ENCODE measurements at regions not wholly inside any gene's neighbourhood (a gene's known extent, or its start where the extent isn't known, plus 50 kb on each side); places are given as distances from the start of the nearest gene placed in this dataset.
"Not testable (repeated sequence)": the region's sequence is repeated elsewhere in the genome, so short reads cannot be mapped to it uniquely, and the experiment has no call there.

DNA sequence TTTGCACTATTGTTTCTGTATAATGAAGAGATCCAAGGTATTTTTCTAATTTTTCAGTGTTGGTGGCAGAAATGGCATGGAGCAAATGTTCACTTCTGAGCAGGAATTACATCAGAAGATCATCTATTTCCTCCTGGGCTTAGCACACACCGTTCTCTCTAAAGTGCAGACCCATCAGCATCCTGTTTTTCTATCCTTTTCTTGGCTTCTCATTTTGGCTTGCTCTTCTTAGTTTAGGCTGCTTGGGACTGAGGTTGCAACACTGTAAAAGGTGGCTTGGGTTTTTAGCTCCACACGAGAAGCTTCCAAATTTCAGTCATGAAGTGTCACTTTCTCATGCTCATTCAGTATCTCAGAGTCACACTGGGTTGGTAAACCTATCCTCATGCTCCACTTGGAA is 79.9 kb upstream of the SMIM30 start:
- 47% methylated on average over 2 of the region's 2 CpGs for WGBS, 2 donors
- no peaks in the 10 kb centered on the region for H3K27me3 ChIP-seq

DNA sequence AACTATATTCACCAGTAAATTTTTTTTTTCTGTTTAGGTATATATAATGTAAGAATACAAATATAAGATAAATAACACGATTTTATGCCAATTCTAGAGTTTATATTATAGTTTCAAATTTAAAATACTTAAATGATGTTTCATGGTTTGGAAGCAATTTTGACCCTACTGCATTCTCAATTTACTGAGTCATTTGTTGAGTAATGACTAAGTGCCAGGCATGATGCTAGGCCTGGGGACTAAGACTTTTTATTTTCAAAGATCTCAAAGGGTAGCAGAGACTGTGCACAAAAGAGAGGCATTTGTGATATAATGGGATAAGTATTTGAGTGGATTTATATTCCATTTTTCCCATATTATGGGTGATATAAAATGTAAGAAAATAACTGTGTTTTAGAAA is 78.9 kb upstream of the SMIM30 start:
- no peak for DNase-seq (ENCODE audit: low spot score in 2 of 2)
- Histone ChIP-seq H3K27ac (no peak overlapping the region), H3K4me1 (no peaks in the 10 kb centered on the region), H3K4me3 (no peak overlapping the region), H3K36me3 (no peaks in the 10 kb centered on the region), H3K9me3 (no peaks in the 10 kb centered on the region), H3K27me3 (no peaks in the 10 kb centered on the region)
- TF ChIP-seq POLR2A (IDR thresholded peaks at IDR 0.05) = no peak
- no peak for TF ChIP-seq EP300 (IDR thresholded peaks at IDR 0.05)
- TF ChIP-seq, protein P1, sequence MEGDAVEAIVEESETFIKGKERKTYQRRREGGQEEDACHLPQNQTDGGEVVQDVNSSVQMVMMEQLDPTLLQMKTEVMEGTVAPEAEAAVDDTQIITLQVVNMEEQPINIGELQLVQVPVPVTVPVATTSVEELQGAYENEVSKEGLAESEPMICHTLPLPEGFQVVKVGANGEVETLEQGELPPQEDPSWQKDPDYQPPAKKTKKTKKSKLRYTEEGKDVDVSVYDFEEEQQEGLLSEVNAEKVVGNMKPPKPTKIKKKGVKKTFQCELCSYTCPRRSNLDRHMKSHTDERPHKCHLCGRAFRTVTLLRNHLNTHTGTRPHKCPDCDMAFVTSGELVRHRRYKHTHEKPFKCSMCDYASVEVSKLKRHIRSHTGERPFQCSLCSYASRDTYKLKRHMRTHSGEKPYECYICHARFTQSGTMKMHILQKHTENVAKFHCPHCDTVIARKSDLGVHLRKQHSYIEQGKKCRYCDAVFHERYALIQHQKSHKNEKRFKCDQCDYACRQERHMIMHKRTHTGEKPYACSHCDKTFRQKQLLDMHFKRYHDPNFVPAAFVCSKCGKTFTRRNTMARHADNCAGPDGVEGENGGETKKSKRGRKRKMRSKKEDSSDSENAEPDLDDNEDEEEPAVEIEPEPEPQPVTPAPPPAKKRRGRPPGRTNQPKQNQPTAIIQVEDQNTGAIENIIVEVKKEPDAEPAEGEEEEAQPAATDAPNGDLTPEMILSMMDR (IDR thresholded peaks at IDR 0.05) = no peak
- WGBS, 2 donors = 31 to 34% methylated on average over 1 of the region's 1 CpG

More for the DNA sequence above, 79.9 kb upstream of the SMIM30 start:
- no peak for TF ChIP-seq EP300 (IDR thresholded peaks at IDR 0.05)
- no peaks in the 10 kb centered on the region for H3K9me3 ChIP-seq
- H3K36me3 ChIP-seq = no peaks in the 10 kb centered on the region
- no peak overlapping the region for H3K4me3 ChIP-seq
- no peak overlapping the region for H3K27ac ChIP-seq
- H3K4me1 ChIP-seq = no peaks in the 10 kb centered on the region
- no peak for DNase-seq (ENCODE audit: low spot score in 2 of 2)

DNA sequence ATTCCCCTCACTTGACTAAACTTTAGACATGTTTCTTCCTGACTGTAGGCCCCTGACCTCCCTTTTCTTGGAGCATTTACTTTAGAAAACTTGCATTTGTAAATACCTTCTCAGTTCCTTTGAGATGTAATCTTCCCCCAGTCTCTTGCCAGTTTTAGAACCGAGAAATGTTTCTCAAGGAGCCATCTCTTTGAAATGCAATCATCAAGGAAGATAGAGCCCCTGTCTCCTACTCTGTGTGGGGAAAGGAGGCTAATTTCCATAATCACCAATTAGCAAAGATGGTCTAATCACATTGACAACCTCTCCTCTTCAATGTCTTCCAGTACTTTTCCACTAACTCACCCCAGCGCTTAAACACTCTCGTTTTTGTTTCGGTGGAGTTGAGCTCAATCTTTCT is 70.0 kb upstream of the SMIM30 start:
- no peak for TF ChIP-seq EP300 (IDR thresholded peaks at IDR 0.05)
- TF ChIP-seq POLR2A (IDR thresholded peaks at IDR 0.05) = no peak
- TF ChIP-seq, protein P1 (IDR thresholded peaks at IDR 0.05) = no peak
- Histone ChIP-seq H3K9me3 (peaks cover 0 to 2% (median 0%) of the 10 kb centered on the region in 4 donors), H3K36me3 (no peaks in the 10 kb centered on the region), H3K4me1 (no peaks in the 10 kb centered on the region), H3K4me3 (no peak overlapping the region), H3K27ac (no peak overlapping the region), H3K27me3 (no peaks in the 10 kb centered on the region)
- WGBS, 2 donors = 41 to 46% methylated on average over 4 of the region's 4 CpGs
- DNase-seq (ENCODE audit: low spot score in 2 of 2) = no peak

DNA sequence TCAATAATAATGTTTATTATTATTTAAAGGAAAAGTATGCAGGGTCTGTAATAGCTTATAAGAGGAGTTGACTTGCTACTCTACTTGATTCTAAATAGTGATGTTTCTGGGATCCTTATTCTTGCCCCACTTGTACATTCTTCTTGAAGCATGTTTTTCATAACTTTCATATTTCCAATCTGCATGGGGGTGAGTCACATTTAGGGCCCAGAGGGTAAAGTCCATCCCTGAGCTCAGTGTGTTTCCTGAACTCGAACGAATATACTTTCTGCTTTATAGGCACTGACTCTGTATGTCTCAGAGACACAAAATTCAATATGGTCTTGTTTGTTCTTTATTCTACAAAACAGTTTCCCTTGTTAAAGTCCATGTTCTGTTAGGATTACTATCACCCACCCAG is 61.0 kb upstream of the SMIM30 start:
- Histone ChIP-seq H3K9me3 (no peaks in the 10 kb centered on the region), H3K4me1 (no peaks in the 10 kb centered on the region), H3K27ac (no peak overlapping the region), H3K36me3 (no peaks in the 10 kb centered on the region), H3K27me3 (no peaks in the 10 kb centered on the region), H3K4me3 (no peak overlapping the region)
- TF ChIP-seq, protein P1 (IDR thresholded peaks at IDR 0.05) = no peak
- TF ChIP-seq EP300 (IDR thresholded peaks at IDR 0.05) (no peak), POLR2A (IDR thresholded peaks at IDR 0.05) (no peak)
- 70 to 76% methylated on average over 2 of the region's 2 CpGs for WGBS, 2 donors
- DNase-seq (ENCODE audit: low spot score in 2 of 2) = no peak

DNA sequence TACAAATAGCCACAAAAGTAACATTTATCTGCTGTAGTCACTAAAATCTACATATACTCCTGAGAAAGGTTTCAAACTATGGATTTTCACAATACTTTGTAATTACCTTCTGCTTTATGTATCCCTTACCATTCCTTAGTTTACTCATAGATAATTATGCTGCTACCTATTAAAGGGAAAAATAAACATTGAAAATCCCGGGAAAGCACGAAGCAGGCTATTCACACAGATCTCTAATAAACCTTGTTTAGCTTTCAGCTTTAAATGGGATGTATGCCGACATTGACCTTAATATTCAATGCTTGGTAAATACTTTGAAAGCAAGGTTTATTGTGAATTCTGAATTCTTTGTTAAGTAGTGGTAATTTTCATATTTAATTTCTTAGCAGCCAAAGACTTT is 58.5 kb upstream of the SMIM30 start:
- Histone ChIP-seq H3K4me3 (no peak overlapping the region), H3K36me3 (no peaks in the 10 kb centered on the region), H3K4me1 (no peaks in the 10 kb centered on the region), H3K27ac (no peak overlapping the region), H3K9me3 (no peaks in the 10 kb centered on the region), H3K27me3 (no peaks in the 10 kb centered on the region)
- TF ChIP-seq EP300 (IDR thresholded peaks at IDR 0.05) (no peak), POLR2A (IDR thresholded peaks at IDR 0.05) (no peak)
- TF ChIP-seq, protein P1 (IDR thresholded peaks at IDR 0.05) = no peak
- DNase-seq (ENCODE audit: low spot score in 2 of 2) = no peak
- 88 to 89% methylated on average over 3 of the region's 3 CpGs for WGBS, 2 donors

DNA sequence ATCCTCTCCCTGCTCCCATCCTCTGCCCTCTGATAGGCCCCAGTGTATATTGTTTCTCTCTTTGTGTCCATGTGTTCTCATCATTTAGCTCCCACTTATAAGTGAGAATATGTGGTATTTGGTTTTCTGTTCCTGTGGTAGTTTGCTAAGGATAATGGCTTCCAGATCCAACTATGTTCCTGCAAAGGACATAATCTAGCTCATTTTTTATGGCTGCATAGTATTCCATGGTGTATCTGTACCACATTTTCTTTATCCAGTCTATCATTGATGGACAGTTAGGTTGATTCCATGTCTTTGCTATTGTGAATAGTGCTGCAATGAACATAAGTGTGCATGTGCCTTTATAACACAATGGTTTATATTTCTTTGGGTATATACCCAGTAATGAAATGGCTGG is 57.8 kb upstream of the SMIM30 start:
- not testable (repeated sequence) for H3K27ac ChIP-seq; H3K27me3 ChIP-seq; H3K4me3 ChIP-seq; H3K36me3 ChIP-seq; H3K4me1 ChIP-seq; DNase-seq (ENCODE audit: low spot score in 2 of 2); H3K9me3 ChIP-seq
